ENCODE measurements at regions not wholly inside any gene's neighbourhood (a gene's known extent, or its start where the extent isn't known, plus 50 kb on each side); places are given as distances from the start of the nearest gene placed in this dataset.

DNA sequence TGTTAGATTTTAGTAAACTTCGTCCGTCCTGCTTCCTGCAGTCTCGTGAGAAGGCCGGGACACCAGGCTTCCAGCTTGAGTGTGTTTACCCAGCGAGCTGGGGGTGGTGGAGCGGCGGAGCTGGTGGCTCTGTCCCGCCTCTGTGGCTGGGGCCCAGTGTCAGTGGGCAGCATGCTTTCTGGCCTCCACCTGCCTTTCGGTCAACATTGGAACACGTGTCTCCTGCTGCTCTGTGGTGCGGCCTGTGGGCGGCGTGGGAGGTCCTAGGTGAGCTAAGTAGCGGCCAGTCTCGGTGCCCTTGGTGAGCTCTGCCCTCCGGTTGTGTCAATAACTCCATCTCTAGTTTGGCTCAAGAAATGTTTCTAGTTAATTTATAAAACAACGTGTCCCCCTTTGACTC is 125.9 kb downstream of the GADD45G start:
- TF ChIP-seq, protein P1, sequence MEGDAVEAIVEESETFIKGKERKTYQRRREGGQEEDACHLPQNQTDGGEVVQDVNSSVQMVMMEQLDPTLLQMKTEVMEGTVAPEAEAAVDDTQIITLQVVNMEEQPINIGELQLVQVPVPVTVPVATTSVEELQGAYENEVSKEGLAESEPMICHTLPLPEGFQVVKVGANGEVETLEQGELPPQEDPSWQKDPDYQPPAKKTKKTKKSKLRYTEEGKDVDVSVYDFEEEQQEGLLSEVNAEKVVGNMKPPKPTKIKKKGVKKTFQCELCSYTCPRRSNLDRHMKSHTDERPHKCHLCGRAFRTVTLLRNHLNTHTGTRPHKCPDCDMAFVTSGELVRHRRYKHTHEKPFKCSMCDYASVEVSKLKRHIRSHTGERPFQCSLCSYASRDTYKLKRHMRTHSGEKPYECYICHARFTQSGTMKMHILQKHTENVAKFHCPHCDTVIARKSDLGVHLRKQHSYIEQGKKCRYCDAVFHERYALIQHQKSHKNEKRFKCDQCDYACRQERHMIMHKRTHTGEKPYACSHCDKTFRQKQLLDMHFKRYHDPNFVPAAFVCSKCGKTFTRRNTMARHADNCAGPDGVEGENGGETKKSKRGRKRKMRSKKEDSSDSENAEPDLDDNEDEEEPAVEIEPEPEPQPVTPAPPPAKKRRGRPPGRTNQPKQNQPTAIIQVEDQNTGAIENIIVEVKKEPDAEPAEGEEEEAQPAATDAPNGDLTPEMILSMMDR (IDR thresholded peaks at IDR 0.05), result no peak
- TF ChIP-seq ELF1 (IDR thresholded peaks at IDR 0.05), result no peak

Data from SK-N-SH (cell line).